GM23248 (cell line): ENCODE measurements at regions not wholly inside any gene's neighbourhood (a gene's known extent, or its start where the extent isn't known, plus 50 kb on each side); places are given as distances from the start of the nearest gene placed in this dataset.

Experiments
- EZH2 ChIP-seq: fragments of 200-600 bp; sonication (generic); IDR thresholded peaks from 2 replicates; pipeline ENCODE4 v1.6.1; 2018; ENCODE audit warnings: antibody characterized with exemption, mild to moderate bottlenecking; ENCODE audit not compliant: insufficient read depth, poor library complexity, severe bottlenecking
- EZH2phosphoT487 ChIP-seq: fragments of 200-600 bp; sonication (generic); IDR thresholded peaks from 2 replicates; pipeline ENCODE4 v1.6.1; 2018; ENCODE audit warnings: antibody characterized with exemption, moderate library complexity, mild to moderate bottlenecking, low read depth; ENCODE audit not compliant: insufficient read depth

DNA sequence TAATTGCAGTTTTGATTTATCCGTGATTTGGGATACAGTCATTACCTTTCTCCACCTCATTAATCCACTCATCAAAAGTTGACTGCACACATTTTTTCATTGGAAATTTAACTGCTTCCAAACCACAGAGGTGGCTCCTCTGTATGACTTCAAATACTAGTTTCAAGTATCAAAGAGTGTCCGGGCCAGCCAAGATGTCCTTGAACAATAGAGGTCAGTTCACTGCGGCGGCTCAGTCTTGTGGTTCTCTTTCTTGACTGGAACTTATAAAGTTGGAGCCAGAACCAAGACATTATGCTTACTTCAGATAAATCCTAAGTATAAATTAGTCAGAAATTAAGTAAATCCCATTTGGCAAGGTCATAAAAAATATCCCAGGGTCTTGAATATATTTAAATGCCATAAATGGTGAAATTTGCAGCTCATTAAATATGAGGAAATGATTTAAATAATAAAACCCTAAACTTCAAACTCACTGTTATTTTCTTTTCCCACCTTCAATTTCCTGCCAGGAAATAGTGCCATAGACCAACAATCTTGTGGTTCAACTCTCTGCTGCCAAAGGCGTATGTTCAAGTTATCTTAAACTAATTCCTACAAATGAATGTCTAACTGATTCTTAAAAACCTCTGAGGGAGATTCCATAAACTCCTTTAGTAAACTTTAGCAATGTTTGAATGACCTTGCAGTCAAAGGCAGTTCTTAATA lies 360.8 kb downstream of the AEBP2 start:
- TF ChIP-seq EZH2 (no peak), EZH2phosphoT487 (no peak)
